IMR-90 (cell line): ENCODE measurements at regions not wholly inside any gene's neighbourhood (a gene's known extent, or its start where the extent isn't known, plus 50 kb on each side); places are given as distances from the start of the nearest gene placed in this dataset.

ENCODE experiments used
- ATAC-seq: fragments of 200-7000 bp; cut with Tn5 transposase; 2 replicates; pipeline ENCODE4 v1.9.1; 2020; ENCODE audit warnings: low read depth, mild to moderate bottlenecking, moderate library complexity
- BruUV-seq: library from RNA; stranded (reverse); fragments of 400-500 nt; replicated peaks from 2 replicates; lab custom pipeline; 2021; lab: Mats Ljungman, UMichigan
- CTCF ChIA-PET: fragments of 300-600 bp; formaldehyde crosslinking; extraction: SDS; loops from one replicate; lab custom pipeline; 2021; ENCODE audit warnings: antibody characterized with exemption; lab: Yijun Ruan, JAX
- POLR2A ChIA-PET: fragments of 300-600 bp; sonication (Branson Sonifier 250); formaldehyde crosslinking; loops from one replicate; lab custom pipeline; 2022; ENCODE audit warnings: antibody characterized with exemption; ENCODE audit not compliant: unreplicated experiment; lab: Charles Lee
- DNase-seq: peaks from one replicate; pipeline ENCODE4 v3.0.0; 2013
- H2AFZ ChIP-seq: replicated peaks from 2 replicates; pipeline ENCODE3; 2013; ENCODE audit warnings: low read length, mild to moderate bottlenecking; ENCODE audit not compliant: poor library complexity
- H2AK5ac ChIP-seq: 2 replicates; pipeline ENCODE4 v1.6.1; 2013; ENCODE audit warnings: low read depth, low read length, inconsistent platforms
- H2AK9ac ChIP-seq: replicated peaks from 2 replicates; pipeline ENCODE3; 2013; ENCODE audit warnings: mild to moderate bottlenecking, low read depth, low read length, moderate library complexity; ENCODE audit not compliant: poor library complexity
- H2BK120ac ChIP-seq: 2 replicates; pipeline ENCODE4 v1.6.1; 2013; ENCODE audit warnings: low read depth, low read length, inconsistent platforms
- H2BK15ac ChIP-seq: 3 replicates; pipeline ENCODE4 v1.6.1; 2013; ENCODE audit warnings: low read depth, low read length, inconsistent platforms
- H2BK20ac ChIP-seq: 2 replicates; pipeline ENCODE4 v1.6.1; 2013; ENCODE audit warnings: low read depth, mild to moderate bottlenecking, inconsistent platforms, low read length, moderate library complexity
- H2BK5ac ChIP-seq: 2 replicates; pipeline ENCODE4 v1.6.1; 2013; ENCODE audit warnings: mild to moderate bottlenecking, low read depth, low read length, inconsistent platforms; ENCODE audit not compliant: poor library complexity, severe bottlenecking
- H3K14ac ChIP-seq: replicated peaks from 2 replicates; pipeline ENCODE4 v1.6.1; 2013; ENCODE audit warnings: low read depth, low read length, inconsistent platforms
- H3K18ac ChIP-seq: 2 replicates; pipeline ENCODE4 v1.6.1; 2013; ENCODE audit warnings: low read depth, low read length, control low read depth
- H3K23ac ChIP-seq: 2 replicates; pipeline ENCODE4 v1.6.1; 2013; ENCODE audit warnings: low read depth, low read length, inconsistent platforms
- H3K27ac ChIP-seq: 2 replicates; pipeline ENCODE4 v1.5.1; 2013; ENCODE audit warnings: mild to moderate bottlenecking, control low read depth, low read length; ENCODE audit not compliant: insufficient read depth
- H3K27me3 ChIP-seq: 2 replicates; pipeline ENCODE4 v1.6.1; 2013; ENCODE audit warnings: low read length; ENCODE audit not compliant: control insufficient read depth, insufficient read depth
- H3K36me3 ChIP-seq: 2 replicates; pipeline ENCODE4 v1.6.1; 2013; ENCODE audit warnings: low read length, mixed read lengths; ENCODE audit not compliant: control insufficient read depth, insufficient read depth
- H3K4ac ChIP-seq: 2 replicates; pipeline ENCODE4 v1.6.1; 2013; ENCODE audit warnings: low read depth, low read length, inconsistent platforms
- H3K4me1 ChIP-seq: 2 replicates; pipeline ENCODE4 v1.6.1; 2013; ENCODE audit warnings: low read length, mixed read lengths; ENCODE audit not compliant: control insufficient read depth, insufficient read depth
- H3K4me2 ChIP-seq: 2 replicates; pipeline ENCODE4 v1.6.1; 2013; ENCODE audit warnings: low read depth, mild to moderate bottlenecking, control low read depth, low read length, moderate library complexity
- H3K4me3 ChIP-seq: 2 replicates; pipeline ENCODE4 v1.5.1; 2013; ENCODE audit warnings: low read depth, mild to moderate bottlenecking, control low read depth, low read length, moderate library complexity; ENCODE audit not compliant: insufficient read depth
- H3K56ac ChIP-seq: 2 replicates; pipeline ENCODE4 v1.6.1; 2013; ENCODE audit warnings: low read length, inconsistent platforms; ENCODE audit not compliant: insufficient read depth; ENCODE audit errors: extremely low read depth
- H3K79me1 ChIP-seq, 2 experiments: 2 replicates each; pipeline ENCODE4 v1.6.1; 2013; ENCODE audit warnings: low read length in 2 of 2, inconsistent platforms in 1 of 2, low read depth in 1 of 2
- H3K9ac ChIP-seq: 2 replicates; pipeline ENCODE4 v1.6.1; 2013; ENCODE audit warnings: low read depth, low read length, control low read depth
- H3K9me1 ChIP-seq: 2 replicates; pipeline ENCODE4 v1.6.1; 2013; ENCODE audit warnings: low read length, inconsistent platforms; ENCODE audit not compliant: insufficient read depth
- H3K9me3 ChIP-seq: 2 replicates; pipeline ENCODE4 v1.6.1; 2013; ENCODE audit warnings: low read length; ENCODE audit not compliant: control insufficient read depth, insufficient read depth
- H4K20me1 ChIP-seq: 2 replicates; pipeline ENCODE4 v1.6.1; 2013; ENCODE audit warnings: low read length, inconsistent platforms; ENCODE audit not compliant: insufficient read depth
- H4K5ac ChIP-seq: 2 replicates; pipeline ENCODE4 v1.6.1; 2013; ENCODE audit warnings: mild to moderate bottlenecking, low read depth, low read length, control low read depth
- H4K8ac ChIP-seq, 2 experiments: 2 replicates each; pipeline ENCODE4 v1.6.1; 2013; ENCODE audit warnings: low read depth in 2 of 2, low read length in 2 of 2, control low read depth in 1 of 2, inconsistent platforms in 1 of 2
- H4K91ac ChIP-seq: 2 replicates; pipeline ENCODE4 v1.6.1; 2013; ENCODE audit warnings: low read depth, low read length, inconsistent platforms; ENCODE audit not compliant: insufficient read depth
- CEBPB ChIP-seq: IDR thresholded peaks from 2 replicates; pipeline ENCODE4 v1.6.1; 2012; ENCODE audit warnings: low read depth, low read length, improper control_type of control experiment
- CHD1 ChIP-seq: IDR thresholded peaks from 2 replicates; pipeline ENCODE4 v1.6.1; 2012; ENCODE audit warnings: low read depth, low read length, improper control_type of control experiment
- CTCF ChIP-seq: conservative IDR thresholded peaks from 2 replicates; pipeline ENCODE4 v1.5.1; 2012; ENCODE audit warnings: mild to moderate bottlenecking, low read depth, low read length, improper control_type of control experiment
- MAFK ChIP-seq: IDR thresholded peaks from 2 replicates; pipeline ENCODE4 v1.6.1; 2012; ENCODE audit warnings: low read depth, low read length, improper control_type of control experiment
- MAZ ChIP-seq: IDR thresholded peaks from 2 replicates; pipeline ENCODE4 v1.6.1; 2012; ENCODE audit warnings: low read depth, mild to moderate bottlenecking, low read length, improper control_type of control experiment, moderate library complexity, borderline replicate concordance
- MXI1 ChIP-seq: IDR thresholded peaks from 2 replicates; pipeline ENCODE4 v1.6.1; 2012; ENCODE audit warnings: low read depth, mild to moderate bottlenecking, low read length, moderate library complexity, borderline replicate concordance
- RCOR1 ChIP-seq: IDR thresholded peaks from 2 replicates; pipeline ENCODE4 v1.6.1; 2012; ENCODE audit warnings: mild to moderate bottlenecking, low read length, improper control_type of control experiment; ENCODE audit not compliant: insufficient replicate concordance
- WGBS, 2 experiments: methylation state at CpG; one replicate each; pipeline versions ENCODE4 v1.1.5 to v1.1.7; 2013; ENCODE audit warnings: missing lambda C conversion rate in 2 of 2; ENCODE audit not compliant: insufficient read length in 1 of 2; ENCODE audit errors: extremely low coverage in 2 of 2; 5-methylcytosine and 5-hydroxymethylcytosine counted together
- dilution Hi-C: fragments of 300-500 bp; cut with HindIII; formaldehyde crosslinking; loops from one replicate; pipeline ENCODE4 v1.14.3; 2018; ENCODE audit warnings: low sequenced_read_pairs; ENCODE audit not compliant: unreplicated experiment
- in situ Hi-C: fragments of 300-500 bp; cut with MboI; formaldehyde crosslinking; loops from 3 replicates; pipeline ENCODE4 v1.14.3; 2019; ENCODE audit warnings: low sequenced_read_pairs, inconsistent platforms, mixed read lengths
- intact Hi-C: fragments of 100-400 bp; cut with micrococcal nuclease; formaldehyde crosslinking; loops from 2 replicates; pipeline ENCODE4 v1.10.0; 2022
- TF ChIP-seq, protein P1 (sequence below): fragments of 150-350 bp; IDR thresholded peaks from 2 replicates; pipeline ENCODE4 v1.6.1; 2016; ENCODE audit warnings: low read depth, mild to moderate bottlenecking, low read length, moderate library complexity, borderline replicate concordance

DNA sequence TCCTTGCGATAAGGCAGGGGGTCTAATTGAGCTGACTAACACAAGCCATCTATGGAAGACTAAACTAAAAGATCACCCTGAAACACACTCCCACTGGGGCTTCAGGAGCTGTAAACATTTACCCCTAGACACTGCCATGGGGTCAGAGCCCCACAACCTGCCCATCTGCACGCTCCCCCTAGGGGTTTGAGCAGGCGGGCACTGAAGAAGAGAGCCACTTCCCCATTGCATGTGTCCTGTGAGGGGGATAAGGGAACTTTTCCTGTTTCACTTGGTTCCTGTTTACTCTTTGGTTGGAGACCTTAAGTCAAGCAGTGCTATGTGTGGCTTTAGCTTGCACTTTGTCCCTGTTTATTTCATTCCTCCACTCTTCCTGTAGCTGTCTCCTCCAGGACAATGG is 1929.5 kb upstream of the CDH9 start:
- H2BK120ac ChIP-seq: no peak overlapping the region
- ATAC-seq (no peak), DNase-seq (no peak)
- no peak overlapping the region for H4K5ac ChIP-seq
- H2AK5ac ChIP-seq: no peak overlapping the region
- no peak overlapping the region for H2AK9ac ChIP-seq
- no peaks in the 10 kb centered on the region for H3K9me1 ChIP-seq
- ChIA-PET CTCF (interaction anchor here (0.6 kb wide), 1 partner anchor 137 kb away, joined by 6 read pairs; no protein-coding TSS in a partner anchor), POLR2A (no interaction called here)
- H3K4ac ChIP-seq: no peak overlapping the region
- H3K36me3 ChIP-seq: no peaks in the 10 kb centered on the region
- no peak overlapping the region for H3K27ac ChIP-seq
- peaks cover 8% of the 10 kb centered on the region for H3K9me3 ChIP-seq
- H3K4me2 ChIP-seq: no peak overlapping the region
- H3K4me1 ChIP-seq: no peaks in the 10 kb centered on the region
- WGBS, 2 experiments: no CpG with 5 or more reads among the region's 3 CpGs
- H2BK15ac ChIP-seq: no peak overlapping the region
- in situ Hi-C loops: no loop called here
- H2BK20ac ChIP-seq: no peak overlapping the region
- no peak overlapping the region for H2AFZ ChIP-seq
- H3K23ac ChIP-seq: no peak overlapping the region
- H3K14ac ChIP-seq: no peak overlapping the region
- no peak overlapping the region for H3K56ac ChIP-seq
- no peak overlapping the region for H2BK5ac ChIP-seq
- dilution Hi-C loops: no loop called here
- no peaks in the 10 kb centered on the region for H4K20me1 ChIP-seq
- no peaks in the 10 kb centered on the region for H3K27me3 ChIP-seq
- H3K18ac ChIP-seq: no peak overlapping the region
- H3K9ac ChIP-seq: no peak overlapping the region
- intact Hi-C loops: no loop called here
- H3K79me1 ChIP-seq: no peaks in the 10 kb centered on the region
- TF ChIP-seq MAZ: no peak
- TF ChIP-seq, protein P1, sequence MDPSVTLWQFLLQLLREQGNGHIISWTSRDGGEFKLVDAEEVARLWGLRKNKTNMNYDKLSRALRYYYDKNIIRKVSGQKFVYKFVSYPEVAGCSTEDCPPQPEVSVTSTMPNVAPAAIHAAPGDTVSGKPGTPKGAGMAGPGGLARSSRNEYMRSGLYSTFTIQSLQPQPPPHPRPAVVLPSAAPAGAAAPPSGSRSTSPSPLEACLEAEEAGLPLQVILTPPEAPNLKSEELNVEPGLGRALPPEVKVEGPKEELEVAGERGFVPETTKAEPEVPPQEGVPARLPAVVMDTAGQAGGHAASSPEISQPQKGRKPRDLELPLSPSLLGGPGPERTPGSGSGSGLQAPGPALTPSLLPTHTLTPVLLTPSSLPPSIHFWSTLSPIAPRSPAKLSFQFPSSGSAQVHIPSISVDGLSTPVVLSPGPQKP: no peak
- TF ChIP-seq CHD1: no peak
- no peak for TF ChIP-seq CEBPB
- no peak for TF ChIP-seq MAFK
- TF ChIP-seq RCOR1: no peak
- TF ChIP-seq MXI1: no peak
- no peak for TF ChIP-seq CTCF
- BruUV-seq: no TSS peak
- no peak overlapping the region for H4K91ac ChIP-seq
- H4K8ac ChIP-seq: no peak overlapping the region
- H3K4me3 ChIP-seq: no peak overlapping the region
